Lung (tissue), 11 donors: ENCODE measurements at regions not wholly inside any gene's neighbourhood (a gene's known extent, or its start where the extent isn't known, plus 50 kb on each side); places are given as distances from the start of the nearest gene placed in this dataset.

Source experiments
- ATAC-seq: fragments of 200-7000 bp; cut with Tn5 transposase; one replicate; pipeline ENCODE4 v1.9.1; 2020; ENCODE audit warnings: moderate number of reproducible peaks; ENCODE audit not compliant: insufficient read depth, low FRiP score
- DNase-seq, 3 donors: peaks; one replicate each; pipeline ENCODE4 v3.0.0-alpha.2; 2013 to 2017
- H3K27ac ChIP-seq, 2 donors: one replicate each; pipeline ENCODE4 v1.5.1; 2013; ENCODE audit warnings: mild to moderate bottlenecking in 2 of 2, moderate library complexity in 2 of 2, control low read depth in 1 of 2, inconsistent platforms in 1 of 2, low read depth in 1 of 2, low read length in 1 of 2
- H3K27me3 ChIP-seq, 3 donors: one replicate each; pipeline ENCODE4 v1.5.1; 2013; ENCODE audit warnings: low read length in 2 of 3; ENCODE audit not compliant: control insufficient read depth in 3 of 3, insufficient read depth in 3 of 3
- H3K36me3 ChIP-seq, 4 donors: one replicate each; pipeline ENCODE4 v1.5.1; 2013; ENCODE audit warnings: low read length in 4 of 4, mild to moderate bottlenecking in 1 of 4, moderate library complexity in 1 of 4; ENCODE audit not compliant: control insufficient read depth in 4 of 4, insufficient read depth in 4 of 4
- H3K4me1 ChIP-seq, 5 donors: one replicate each; pipeline ENCODE4 v1.5.1; 2013; ENCODE audit warnings: low read length in 5 of 5, mild to moderate bottlenecking in 2 of 5, moderate library complexity in 1 of 5; ENCODE audit not compliant: control insufficient read depth in 5 of 5, insufficient read depth in 5 of 5
- H3K4me3 ChIP-seq: one replicate; pipeline ENCODE4 v1.5.1; 2013; ENCODE audit warnings: mild to moderate bottlenecking, control low read depth, moderate library complexity
- H3K9ac ChIP-seq, 2 donors: one replicate each; pipeline ENCODE4 v1.5.1; 2013; ENCODE audit warnings: low read length in 2 of 2, control low read depth in 1 of 2; ENCODE audit not compliant: insufficient read depth in 1 of 2
- H3K9me3 ChIP-seq, 4 donors: one replicate each; pipeline ENCODE4 v1.5.1; 2013; ENCODE audit warnings: low read length in 3 of 4, mild to moderate bottlenecking in 1 of 4, moderate library complexity in 1 of 4; ENCODE audit not compliant: control insufficient read depth in 4 of 4, insufficient read depth in 3 of 4
- WGBS, 2 donors: extraction: QIAGEN DNeasy Blood & Tissue Kit; methylation state at CpG; one replicate each; pipeline ENCODE4 v1.1.7; 2013; 5-methylcytosine and 5-hydroxymethylcytosine counted together
- TF ChIP-seq, protein P1 (sequence below): IDR thresholded peaks from 2 replicates; pipeline ENCODE4 v1.5.1; 2012; ENCODE audit warnings: mild to moderate bottlenecking; ENCODE audit errors: control extremely low read depth, extremely low read depth
- donor health status: control.
- donor health status: control.
- donor health status: Bipolar disorder and iron deficiency.
- donor health status: healthy.
- donor health status: DM: yes; HTN: yes; CAD: no.

GRCh38 chr17:77695386-77695785, 263.1 kb upstream of the TNRC6C start:
- TF ChIP-seq, protein P1, sequence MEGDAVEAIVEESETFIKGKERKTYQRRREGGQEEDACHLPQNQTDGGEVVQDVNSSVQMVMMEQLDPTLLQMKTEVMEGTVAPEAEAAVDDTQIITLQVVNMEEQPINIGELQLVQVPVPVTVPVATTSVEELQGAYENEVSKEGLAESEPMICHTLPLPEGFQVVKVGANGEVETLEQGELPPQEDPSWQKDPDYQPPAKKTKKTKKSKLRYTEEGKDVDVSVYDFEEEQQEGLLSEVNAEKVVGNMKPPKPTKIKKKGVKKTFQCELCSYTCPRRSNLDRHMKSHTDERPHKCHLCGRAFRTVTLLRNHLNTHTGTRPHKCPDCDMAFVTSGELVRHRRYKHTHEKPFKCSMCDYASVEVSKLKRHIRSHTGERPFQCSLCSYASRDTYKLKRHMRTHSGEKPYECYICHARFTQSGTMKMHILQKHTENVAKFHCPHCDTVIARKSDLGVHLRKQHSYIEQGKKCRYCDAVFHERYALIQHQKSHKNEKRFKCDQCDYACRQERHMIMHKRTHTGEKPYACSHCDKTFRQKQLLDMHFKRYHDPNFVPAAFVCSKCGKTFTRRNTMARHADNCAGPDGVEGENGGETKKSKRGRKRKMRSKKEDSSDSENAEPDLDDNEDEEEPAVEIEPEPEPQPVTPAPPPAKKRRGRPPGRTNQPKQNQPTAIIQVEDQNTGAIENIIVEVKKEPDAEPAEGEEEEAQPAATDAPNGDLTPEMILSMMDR: no peak
- DNase-seq: no peak
- H3K4me1 ChIP-seq: peaks cover 0 to 6% (median 0%) of the 10 kb centered on the region in 5 donors
- H3K4me3 ChIP-seq: no peak overlapping the region
- no peaks in the 10 kb centered on the region for H3K36me3 ChIP-seq
- H3K27ac ChIP-seq: no peak overlapping the region
- ATAC-seq: no peak
- H3K9me3 ChIP-seq: peaks cover 0 to 2% (median 0%) of the 10 kb centered on the region in 4 donors
- peaks cover 0 to 39% (median 11%) of the 10 kb centered on the region in 3 donors for H3K27me3 ChIP-seq
- 83 to 90% methylated on average over 9 of the region's 9 CpGs for WGBS, 2 donors
- no peak overlapping the region for H3K9ac ChIP-seq

DNA sequence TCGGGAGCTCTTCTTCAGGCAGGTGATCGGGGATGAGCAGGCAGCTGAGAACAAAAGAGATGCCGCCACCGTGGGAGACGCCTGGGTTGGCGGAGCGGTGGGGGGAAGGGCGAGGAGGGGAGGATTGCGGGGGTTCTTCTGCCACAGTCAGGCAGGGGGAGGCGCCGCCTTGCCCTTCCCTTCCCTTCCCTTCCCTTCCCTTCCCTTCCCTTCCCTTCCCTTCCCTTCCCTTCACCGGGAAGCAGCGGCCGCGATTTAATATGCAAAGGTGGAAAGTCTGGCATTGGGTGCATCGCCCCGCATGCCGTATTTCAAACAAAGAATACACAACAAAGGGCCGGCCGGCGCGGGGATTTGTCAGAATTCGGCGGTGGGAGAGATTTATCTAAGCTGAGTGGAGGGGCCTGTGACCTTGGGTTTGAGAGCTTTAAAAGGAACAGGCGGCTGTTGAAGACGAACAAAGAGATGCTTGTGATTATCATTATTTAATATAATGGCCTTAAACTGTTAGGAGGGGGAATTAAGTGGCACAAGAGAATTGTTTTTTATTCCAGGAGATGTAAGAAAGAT, 262.3 kb upstream of the TNRC6C start:
- peaks cover 0 to under 1% (median 0%) of the 10 kb centered on the region in 5 donors for H3K4me1 ChIP-seq
- no peak overlapping the region for H3K9ac ChIP-seq
- ATAC-seq (no peak), DNase-seq (peak in 2 of 3 donors; percentile 34 to 37)
- H3K4me3 ChIP-seq: no peak overlapping the region
- no peak overlapping the region for H3K27ac ChIP-seq
- no peaks in the 10 kb centered on the region for H3K36me3 ChIP-seq
- TF ChIP-seq, protein P1: no peak
- WGBS, 2 donors: 25 to 33% methylated on average over 22 to 26 of the region's 26 CpGs
- peaks cover 0 to 4% (median 0%) of the 10 kb centered on the region in 4 donors for H3K9me3 ChIP-seq
- H3K27me3 ChIP-seq: peaks cover 0 to 36% (median 11%) of the 10 kb centered on the region in 3 donors

- 46 to 48% methylated on average over 14 to 15 of the region's 15 CpGs for WGBS, 2 donors
- ATAC-seq: no peak
- TF ChIP-seq, protein P1: no peak
- Histone ChIP-seq H3K4me3 (no peak overlapping the region), H3K9ac (no peak overlapping the region), H3K27ac (no peak overlapping the region), H3K36me3 (no peaks in the 10 kb centered on the region), H3K27me3 (peaks cover 0 to 35% (median 11%) of the 10 kb centered on the region in 3 donors), H3K9me3 (peaks cover 0 to 6% (median 0%) of the 10 kb centered on the region in 4 donors), H3K4me1 (no peaks in the 10 kb centered on the region)
- peak in 1 of 3 donors; percentile 61 for DNase-seq
Measured at GRCh38 chr17:77696721-77697460, 261.6 kb upstream of the TNRC6C start.
